ENCODE measurements at regions not wholly inside any gene's neighbourhood (a gene's known extent, or its start where the extent isn't known, plus 50 kb on each side); places are given as distances from the start of the nearest gene placed in this dataset.

DNA sequence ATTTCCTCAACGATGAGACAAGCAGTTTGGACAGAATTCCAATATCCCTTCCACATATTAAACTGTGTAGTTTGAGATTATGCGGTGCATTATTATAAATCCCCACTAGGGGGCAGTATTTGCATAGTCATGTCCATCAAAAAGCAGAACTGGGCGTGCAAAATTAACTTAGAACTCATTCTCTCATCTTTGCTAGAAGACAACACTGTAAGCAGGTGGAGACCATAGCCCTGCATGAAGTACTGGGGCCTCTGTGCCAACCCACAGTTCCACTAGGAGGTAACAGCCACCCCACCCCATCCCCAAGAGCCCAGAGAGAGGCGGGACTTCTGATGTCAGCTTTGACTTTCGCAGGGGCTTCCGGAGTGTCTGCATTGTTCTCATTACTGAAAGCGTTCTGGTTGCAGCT lies 106.6 kb upstream of the TMC3 start:
- intact Hi-C loops (cut with DNase I): loop anchor here (2.0 to 5.0 kb wide), 3 partner anchors 567 to 717 kb away; partner anchors contain the start of gene MEX3B (in 2 of the 2)

DNA sequence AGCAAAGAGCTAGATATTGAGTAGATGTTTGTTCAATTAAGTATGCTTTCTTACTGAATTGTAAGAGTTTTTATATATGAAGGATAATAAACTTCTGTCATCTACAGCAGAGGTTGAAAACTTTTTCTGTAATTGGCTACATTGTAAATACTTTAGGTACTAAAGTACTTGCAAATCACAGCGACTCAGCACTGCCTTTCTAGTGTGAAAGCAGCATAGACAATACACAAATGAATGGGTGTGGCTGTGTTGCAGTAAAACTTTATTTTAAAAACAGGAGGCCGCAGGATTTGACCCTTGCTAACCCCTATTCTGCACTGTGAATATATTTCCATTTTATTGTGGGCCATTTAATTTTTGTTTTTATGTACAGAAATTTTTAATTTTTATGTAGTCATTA lies 104.3 kb upstream of the TMC3 start:
- intact Hi-C loops (cut with DNase I): no loop called here
- no peak overlapping the region for H3K4me3 ChIP-seq (ENCODE audit: low read length in 2 of 2)
- ATAC-seq (ENCODE audit: low FRiP score) (no peak), DNase-seq (no peak)
- H3K27me3 ChIP-seq (ENCODE audit: control insufficient read depth in 1 of 2, insufficient read depth in 2 of 2, low read length in 1 of 2): no peaks in the 10 kb centered on the region
- H3K4me1 ChIP-seq (ENCODE audit: control insufficient read depth in 1 of 2, insufficient read depth in 2 of 2, low read length in 2 of 2): no peaks in the 10 kb centered on the region
- 91 to 93% methylated on average over 2 of the region's 2 CpGs for WGBS, 2 donors
- no peak overlapping the region for H3K27ac ChIP-seq (ENCODE audit: low read depth in 1 of 2, low read length in 2 of 2)
- H3K36me3 ChIP-seq (ENCODE audit: control insufficient read depth in 1 of 2, insufficient read depth in 2 of 2, low read length in 1 of 2): no peaks in the 10 kb centered on the region
- H3K9me3 ChIP-seq (ENCODE audit: control insufficient read depth, low read length): no peaks in the 10 kb centered on the region

More for the DNA sequence above, 106.6 kb upstream of the TMC3 start:
- DNase-seq (no peak), ATAC-seq (ENCODE audit: low FRiP score) (peak; percentile 82)
- Histone ChIP-seq H3K27ac (ENCODE audit: low read depth in 1 of 2, low read length in 2 of 2) (no peak overlapping the region), H3K9me3 (ENCODE audit: control insufficient read depth, low read length) (no peaks in the 10 kb centered on the region), H3K36me3 (ENCODE audit: control insufficient read depth in 1 of 2, insufficient read depth in 2 of 2, low read length in 1 of 2) (no peaks in the 10 kb centered on the region), H3K27me3 (ENCODE audit: control insufficient read depth in 1 of 2, insufficient read depth in 2 of 2, low read length in 1 of 2) (no peaks in the 10 kb centered on the region), H3K4me1 (ENCODE audit: control insufficient read depth in 1 of 2, insufficient read depth in 2 of 2, low read length in 2 of 2) (no peaks in the 10 kb centered on the region), H3K4me3 (ENCODE audit: low read length in 2 of 2) (no peak overlapping the region)
- WGBS, 2 donors: 46 to 47% methylated on average over 7 of the region's 7 CpGs

DNA sequence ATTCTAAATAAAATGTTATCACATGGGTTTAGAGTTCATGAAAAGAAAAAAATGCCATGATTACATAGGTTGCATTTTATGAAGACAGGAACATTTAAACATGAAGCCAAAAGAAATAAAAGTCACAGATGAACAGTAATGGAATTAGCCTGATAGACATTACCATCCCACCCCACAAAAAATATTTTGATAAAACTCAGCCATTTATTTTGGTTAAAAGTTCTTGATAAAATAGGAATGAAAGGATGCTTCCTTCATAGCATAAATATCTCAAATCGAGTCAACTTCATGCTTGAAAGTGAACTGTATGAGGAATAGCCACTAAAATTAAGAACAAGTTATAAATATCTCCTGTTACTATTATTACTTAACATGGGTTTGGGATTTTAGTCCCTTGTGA lies 101.9 kb upstream of the TMC3 start:
- H3K27me3 ChIP-seq (ENCODE audit: control insufficient read depth in 1 of 2, insufficient read depth in 2 of 2, low read length in 1 of 2): no peaks in the 10 kb centered on the region
- ATAC-seq (ENCODE audit: low FRiP score) (no peak), DNase-seq (no peak)
- H3K4me1 ChIP-seq (ENCODE audit: control insufficient read depth in 1 of 2, insufficient read depth in 2 of 2, low read length in 2 of 2): no peaks in the 10 kb centered on the region
- intact Hi-C loops (cut with DNase I): no loop called here
- H3K27ac ChIP-seq (ENCODE audit: low read depth in 1 of 2, low read length in 2 of 2): no peak overlapping the region
- no peaks in the 10 kb centered on the region for H3K36me3 ChIP-seq (ENCODE audit: control insufficient read depth in 1 of 2, insufficient read depth in 2 of 2, low read length in 1 of 2)
- H3K9me3 ChIP-seq (ENCODE audit: control insufficient read depth, low read length): no peaks in the 10 kb centered on the region
- no peak overlapping the region for H3K4me3 ChIP-seq (ENCODE audit: low read length in 2 of 2)
- WGBS, 2 donors: 12 to 17% methylated on average over 1 of the region's 1 CpG

DNA sequence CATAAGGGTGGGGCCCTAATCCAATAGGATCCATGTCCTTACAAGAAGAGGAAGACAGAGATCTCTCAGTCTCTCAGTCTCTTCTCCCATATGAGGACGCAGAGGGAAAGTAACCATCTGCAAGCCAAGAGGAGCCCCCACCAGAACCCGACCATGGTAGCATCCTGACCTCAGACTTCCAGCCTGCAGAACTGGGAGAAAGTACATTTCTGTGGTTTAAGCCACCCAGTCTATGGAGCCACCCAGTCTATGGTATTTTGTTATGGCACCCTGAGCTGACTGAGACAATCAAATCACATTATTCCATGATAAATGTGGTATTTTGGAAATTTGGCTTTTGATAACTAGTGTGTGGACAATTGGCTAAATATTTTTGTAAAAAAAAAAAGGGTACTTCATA lies 101.5 kb upstream of the TMC3 start:
- no peaks in the 10 kb centered on the region for H3K9me3 ChIP-seq (ENCODE audit: control insufficient read depth, low read length)
- no peaks in the 10 kb centered on the region for H3K27me3 ChIP-seq (ENCODE audit: control insufficient read depth in 1 of 2, insufficient read depth in 2 of 2, low read length in 1 of 2)
- H3K36me3 ChIP-seq (ENCODE audit: control insufficient read depth in 1 of 2, insufficient read depth in 2 of 2, low read length in 1 of 2): no peaks in the 10 kb centered on the region
- WGBS, 2 donors: 47 to 67% methylated on average over 2 of the region's 2 CpGs
- H3K4me3 ChIP-seq (ENCODE audit: low read length in 2 of 2): no peak overlapping the region
- DNase-seq (no peak), ATAC-seq (ENCODE audit: low FRiP score) (no peak)
- no peaks in the 10 kb centered on the region for H3K4me1 ChIP-seq (ENCODE audit: control insufficient read depth in 1 of 2, insufficient read depth in 2 of 2, low read length in 2 of 2)
- intact Hi-C loops (cut with DNase I): no loop called here
- no peak overlapping the region for H3K27ac ChIP-seq (ENCODE audit: low read depth in 1 of 2, low read length in 2 of 2)

DNA sequence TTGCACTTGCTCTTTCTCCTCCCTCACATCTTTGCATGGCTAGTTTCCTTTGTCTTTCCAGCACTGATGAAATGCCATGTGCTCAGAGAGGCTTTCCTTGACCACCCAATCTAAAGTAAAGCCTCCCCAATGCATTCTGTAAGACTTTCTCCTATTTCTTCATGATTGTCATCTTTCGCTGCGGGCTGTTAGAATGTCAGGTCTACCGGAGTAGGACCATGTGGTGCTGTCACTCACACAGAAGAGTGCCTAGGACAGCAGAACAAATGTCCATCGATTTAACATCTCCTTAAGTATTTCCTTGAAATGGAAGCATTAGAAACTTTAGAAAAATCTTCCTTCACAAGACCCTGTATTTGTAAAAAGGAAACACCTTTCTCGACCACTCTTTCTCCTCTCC lies 99.9 kb upstream of the TMC3 start:
- intact Hi-C loops (cut with DNase I): no loop called here
- 94 to 96% methylated on average over 5 of the region's 5 CpGs for WGBS, 2 donors

DNA sequence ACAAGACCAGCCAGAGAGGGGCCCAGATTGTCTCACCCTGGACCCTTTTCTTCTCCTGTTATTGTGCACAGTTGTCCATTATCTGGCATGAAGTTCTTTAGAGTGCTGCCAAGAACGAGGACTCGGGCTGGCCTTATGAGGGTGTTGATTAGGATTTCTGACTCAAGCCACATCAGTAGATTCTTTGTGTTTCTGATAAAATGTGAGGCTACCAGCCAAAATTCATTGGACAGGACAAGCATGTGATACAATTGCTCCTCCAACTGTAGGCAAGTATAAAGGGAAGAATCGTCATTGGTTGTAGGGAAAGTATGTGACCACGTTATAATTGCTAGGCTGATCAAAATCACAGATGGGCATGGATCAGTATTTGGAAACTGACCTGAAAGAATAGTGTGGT lies 99.2 kb upstream of the TMC3 start:
- 60 to 71% methylated on average over 4 of the region's 4 CpGs for WGBS, 2 donors
- H3K4me3 ChIP-seq (ENCODE audit: low read length in 2 of 2): no peak overlapping the region
- H3K27me3 ChIP-seq (ENCODE audit: control insufficient read depth in 1 of 2, insufficient read depth in 2 of 2, low read length in 1 of 2): no peaks in the 10 kb centered on the region
- ATAC-seq (ENCODE audit: low FRiP score): no peak
- no peaks in the 10 kb centered on the region for H3K9me3 ChIP-seq (ENCODE audit: control insufficient read depth, low read length)
- intact Hi-C loops (cut with DNase I): no loop called here
- H3K4me1 ChIP-seq (ENCODE audit: control insufficient read depth in 1 of 2, insufficient read depth in 2 of 2, low read length in 2 of 2): no peaks in the 10 kb centered on the region
- no peaks in the 10 kb centered on the region for H3K36me3 ChIP-seq (ENCODE audit: control insufficient read depth in 1 of 2, insufficient read depth in 2 of 2, low read length in 1 of 2)
- DNase-seq: no peak
- H3K27ac ChIP-seq (ENCODE audit: low read depth in 1 of 2, low read length in 2 of 2): no peak overlapping the region

More for the DNA sequence above, 99.9 kb upstream of the TMC3 start:
- no peak for ATAC-seq (ENCODE audit: low FRiP score)
- H3K4me1 ChIP-seq (ENCODE audit: control insufficient read depth in 1 of 2, insufficient read depth in 2 of 2, low read length in 2 of 2): no peaks in the 10 kb centered on the region
- H3K36me3 ChIP-seq (ENCODE audit: control insufficient read depth in 1 of 2, insufficient read depth in 2 of 2, low read length in 1 of 2): no peaks in the 10 kb centered on the region
- H3K27ac ChIP-seq (ENCODE audit: low read depth in 1 of 2, low read length in 2 of 2): no peak overlapping the region
- DNase-seq: no peak
- H3K9me3 ChIP-seq (ENCODE audit: control insufficient read depth, low read length): no peaks in the 10 kb centered on the region
- H3K4me3 ChIP-seq (ENCODE audit: low read length in 2 of 2): no peak overlapping the region
- no peaks in the 10 kb centered on the region for H3K27me3 ChIP-seq (ENCODE audit: control insufficient read depth in 1 of 2, insufficient read depth in 2 of 2, low read length in 1 of 2)

DNA sequence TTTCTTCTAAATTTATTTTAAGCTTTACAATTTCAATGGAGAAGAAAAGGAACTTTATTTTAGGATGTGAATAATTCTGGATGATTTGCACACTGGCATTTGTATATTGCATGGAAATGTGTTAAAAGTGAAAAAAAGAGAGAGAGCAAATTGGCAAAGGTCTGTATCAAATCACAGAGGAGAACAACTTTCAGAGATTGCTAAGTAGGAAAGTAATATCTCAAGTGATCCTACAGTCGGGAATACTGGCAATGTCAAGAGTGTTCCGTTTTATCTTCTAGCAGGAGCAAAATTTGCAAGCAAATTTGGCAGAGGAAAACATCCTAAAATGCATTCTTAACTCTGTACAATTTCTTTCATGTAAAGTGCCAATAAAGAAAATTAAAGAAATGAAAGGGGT lies 97.1 kb upstream of the TMC3 start:
- Histone ChIP-seq H3K4me1 (ENCODE audit: control insufficient read depth in 1 of 2, insufficient read depth in 2 of 2, low read length in 2 of 2) (no peaks in the 10 kb centered on the region), H3K27ac (ENCODE audit: low read depth in 1 of 2, low read length in 2 of 2) (no peak overlapping the region), H3K9me3 (ENCODE audit: control insufficient read depth, low read length) (no peaks in the 10 kb centered on the region), H3K27me3 (ENCODE audit: control insufficient read depth in 1 of 2, insufficient read depth in 2 of 2, low read length in 1 of 2) (no peaks in the 10 kb centered on the region), H3K4me3 (ENCODE audit: low read length in 2 of 2) (no peak overlapping the region), H3K36me3 (ENCODE audit: control insufficient read depth in 1 of 2, insufficient read depth in 2 of 2, low read length in 1 of 2) (no peaks in the 10 kb centered on the region)
- WGBS, 2 donors: 30 to 32% methylated on average over 2 of the region's 2 CpGs
- intact Hi-C loops (cut with DNase I): no loop called here
- no peak for DNase-seq
- ATAC-seq (ENCODE audit: low FRiP score): no peak

DNA sequence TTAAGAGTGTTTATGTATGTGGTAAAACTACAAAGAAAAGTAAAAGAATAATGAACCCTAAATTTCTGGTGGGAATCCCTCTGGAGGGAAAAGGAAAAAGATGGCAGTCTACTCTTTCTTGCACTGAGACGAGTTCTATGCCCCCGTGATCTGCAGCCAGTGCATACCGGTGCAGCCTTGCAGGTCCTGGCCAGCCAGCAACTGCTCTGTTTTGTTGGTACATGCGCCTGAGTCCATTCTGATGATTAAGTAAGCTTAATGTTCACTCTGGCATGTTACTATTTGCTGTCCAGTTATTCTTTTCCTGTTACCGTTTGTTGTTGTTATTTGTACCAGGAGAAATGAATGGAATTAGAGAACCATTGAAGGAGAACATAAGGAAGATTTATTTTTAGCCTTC lies 95.1 kb upstream of the TMC3 start:
- no peak overlapping the region for H3K4me3 ChIP-seq (ENCODE audit: low read length in 2 of 2)
- no peaks in the 10 kb centered on the region for H3K36me3 ChIP-seq (ENCODE audit: control insufficient read depth in 1 of 2, insufficient read depth in 2 of 2, low read length in 1 of 2)
- no peaks in the 10 kb centered on the region for H3K4me1 ChIP-seq (ENCODE audit: control insufficient read depth in 1 of 2, insufficient read depth in 2 of 2, low read length in 2 of 2)
- no peaks in the 10 kb centered on the region for H3K9me3 ChIP-seq (ENCODE audit: control insufficient read depth, low read length)
- no peak for ATAC-seq (ENCODE audit: low FRiP score)
- WGBS, 2 donors: 59 to 62% methylated on average over 5 of the region's 5 CpGs
- intact Hi-C loops (cut with DNase I): no loop called here
- no peak for DNase-seq
- H3K27me3 ChIP-seq (ENCODE audit: control insufficient read depth in 1 of 2, insufficient read depth in 2 of 2, low read length in 1 of 2): no peaks in the 10 kb centered on the region
- no peak overlapping the region for H3K27ac ChIP-seq (ENCODE audit: low read depth in 1 of 2, low read length in 2 of 2)

DNA sequence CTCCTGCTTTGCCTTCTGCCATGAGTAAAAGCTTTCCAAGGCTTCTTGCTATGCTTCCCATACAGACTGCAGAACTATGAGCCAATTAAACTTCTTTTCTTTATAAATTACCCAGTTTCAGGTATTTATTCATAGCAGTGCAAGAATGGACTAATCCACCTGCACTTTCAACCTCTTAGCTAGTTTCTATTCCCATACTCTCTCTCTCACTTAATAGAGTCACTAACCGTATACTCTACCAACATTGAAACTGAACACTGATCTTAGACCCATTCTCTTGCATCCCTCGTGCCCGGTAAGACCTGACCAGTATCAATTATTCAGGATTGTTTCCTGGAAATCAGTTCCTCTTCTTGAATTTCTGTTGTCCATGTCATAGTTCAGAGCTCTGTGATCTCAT lies 92.7 kb upstream of the TMC3 start:
- no peak overlapping the region for H3K27ac ChIP-seq (ENCODE audit: low read depth in 1 of 2, low read length in 2 of 2)
- ATAC-seq (ENCODE audit: low FRiP score) (no peak), DNase-seq (no peak)
- H3K9me3 ChIP-seq (ENCODE audit: control insufficient read depth, low read length): no peaks in the 10 kb centered on the region
- no peaks in the 10 kb centered on the region for H3K4me1 ChIP-seq (ENCODE audit: control insufficient read depth in 1 of 2, insufficient read depth in 2 of 2, low read length in 2 of 2)
- no peaks in the 10 kb centered on the region for H3K27me3 ChIP-seq (ENCODE audit: control insufficient read depth in 1 of 2, insufficient read depth in 2 of 2, low read length in 1 of 2)
- no peaks in the 10 kb centered on the region for H3K36me3 ChIP-seq (ENCODE audit: control insufficient read depth in 1 of 2, insufficient read depth in 2 of 2, low read length in 1 of 2)
- no peak overlapping the region for H3K4me3 ChIP-seq (ENCODE audit: low read length in 2 of 2)
- intact Hi-C loops (cut with DNase I): no loop called here
- 80 to 97% methylated on average over 3 of the region's 3 CpGs for WGBS, 2 donors
